Testis (tissue), 2 donors: ENCODE measurements at regions not wholly inside any gene's neighbourhood (a gene's known extent, or its start where the extent isn't known, plus 50 kb on each side); places are given as distances from the start of the nearest gene placed in this dataset.
"Not testable (repeated sequence)": the region's sequence is repeated elsewhere in the genome, so short reads cannot be mapped to it uniquely, and the experiment has no call there.

Experiments
- DNase-seq: peaks from one replicate; pipeline ENCODE4 v3.0.0-alpha.2; 2019
- H3K27ac ChIP-seq, 2 donors: fragments of 200-600 bp; sonication (generic); one replicate each; pipeline ENCODE4 v1.5.1; 2019
- H3K27me3 ChIP-seq: fragments of 200-600 bp; sonication (generic); one replicate; pipeline ENCODE4 v1.5.1; 2019
- H3K36me3 ChIP-seq: fragments of 200-600 bp; sonication (generic); one replicate; pipeline ENCODE4 v1.5.1; 2017; ENCODE audit warnings: low read depth; ENCODE audit errors: missing control alignments
- H3K4me1 ChIP-seq: fragments of 200-600 bp; sonication (generic); one replicate; pipeline ENCODE4 v1.5.1; 2019
- H3K4me3 ChIP-seq, 2 donors: fragments of 200-600 bp; sonication (generic); one replicate each; pipeline ENCODE4 v1.5.1; 2017 to 2019
- H3K9me3 ChIP-seq: fragments of 200-600 bp; sonication (generic); one replicate; pipeline ENCODE4 v1.5.1; 2017
- CTCF ChIP-seq, 3 experiments: fragments of 450-650 bp in 2 of 3; fragments of 200-600 bp in 1 of 3; sonication (generic) in 1 of 3; IDR thresholded peaks; one replicate each; pipeline ENCODE4 v1.5.1; 2016 to 2019; ENCODE audit warnings: antibody characterized with exemption in 3 of 3, mild to moderate bottlenecking in 2 of 3, moderate library complexity in 1 of 3
- POLR2A ChIP-seq: fragments of 450-650 bp; IDR thresholded peaks from one replicate; pipeline ENCODE4 v1.6.1; 2017; ENCODE audit warnings: antibody characterized with exemption, mild to moderate bottlenecking, moderate library complexity
- WGBS, 2 donors: methylation state at CpG; one replicate each; pipeline ENCODE4 v1.1.5; 2018; 5-methylcytosine and 5-hydroxymethylcytosine counted together
- intact Hi-C: fragments of 100-400 bp; cut with DNase I; formaldehyde crosslinking; loops from one replicate; pipeline ENCODE4 v1.15.1; 2023; ENCODE audit warnings: low total_unique reads

GRCh38 chr5:91484662-91485061 lies 101.5 kb upstream of the ARRDC3 start:
- Histone ChIP-seq H3K27ac (no peak overlapping the region), H3K27me3 (no peaks in the 10 kb centered on the region), H3K4me3 (no peak overlapping the region), H3K36me3 (no peaks in the 10 kb centered on the region), H3K4me1 (no peaks in the 10 kb centered on the region), H3K9me3 (no peaks in the 10 kb centered on the region)
- TF ChIP-seq POLR2A, result no peak
- no peak for TF ChIP-seq CTCF (IDR thresholded peaks at IDR 0.05)
- DNase-seq, result no peak
- intact Hi-C loops, result no loop called here

GRCh38 chr5:91479376-91479775 lies 96.3 kb upstream of the ARRDC3 start:
- WGBS, 2 donors, result 73 to 77% methylated on average over 2 of the region's 2 CpGs

GRCh38 chr5:91478096-91478495 lies 95.0 kb upstream of the ARRDC3 start:
- intact Hi-C loops, result no loop called here

More at GRCh38 chr5:91479376-91479775, 96.3 kb upstream of the ARRDC3 start:
- H3K27ac ChIP-seq, intact Hi-C loops, DNase-seq, H3K27me3 ChIP-seq, H3K4me3 ChIP-seq, H3K4me1 ChIP-seq, H3K9me3 ChIP-seq, H3K36me3 ChIP-seq: not testable (repeated sequence)

GRCh38 chr5:91477408-91477807 lies 94.3 kb upstream of the ARRDC3 start:
- H3K27ac ChIP-seq, result no peak overlapping the region
- H3K4me3 ChIP-seq, result no peak overlapping the region
- H3K4me1 ChIP-seq, result no peaks in the 10 kb centered on the region
- no peaks in the 10 kb centered on the region for H3K36me3 ChIP-seq
- no peaks in the 10 kb centered on the region for H3K9me3 ChIP-seq
- TF ChIP-seq CTCF (IDR thresholded peaks at IDR 0.05), result no peak
- TF ChIP-seq POLR2A, result no peak
- no peak for DNase-seq
- intact Hi-C loops, result no loop called here
- WGBS, 2 donors, result 95 to 97% methylated on average over 3 of the region's 3 CpGs
- no peaks in the 10 kb centered on the region for H3K27me3 ChIP-seq

More at GRCh38 chr5:91478096-91478495, 95.0 kb upstream of the ARRDC3 start:
- Histone ChIP-seq H3K27ac (no peak overlapping the region), H3K4me3 (no peak overlapping the region), H3K4me1 (no peaks in the 10 kb centered on the region), H3K27me3 (no peaks in the 10 kb centered on the region), H3K9me3 (no peaks in the 10 kb centered on the region), H3K36me3 (no peaks in the 10 kb centered on the region)
- TF ChIP-seq POLR2A (no peak), CTCF (IDR thresholded peaks at IDR 0.05) (no peak)
- WGBS, 2 donors, result 83 to 91% methylated on average over 2 of the region's 2 CpGs
- DNase-seq, result no peak

GRCh38 chr5:91474201-91474600 lies 91.1 kb upstream of the ARRDC3 start:
- H3K4me3 ChIP-seq, result no peak overlapping the region
- H3K27ac ChIP-seq, result no peak overlapping the region
- H3K4me1 ChIP-seq, result no peaks in the 10 kb centered on the region
- H3K9me3 ChIP-seq, result no peaks in the 10 kb centered on the region
- DNase-seq, result no peak
- TF ChIP-seq CTCF (IDR thresholded peaks at IDR 0.05), result no peak
- TF ChIP-seq POLR2A, result no peak
- no peaks in the 10 kb centered on the region for H3K27me3 ChIP-seq
- WGBS, 2 donors, result 45 to 50% methylated on average over 1 of the region's 1 CpG
- intact Hi-C loops, result no loop called here
- H3K36me3 ChIP-seq, result no peaks in the 10 kb centered on the region
